ENCODE measurements at regions not wholly inside any gene's neighbourhood (a gene's known extent, or its start where the extent isn't known, plus 50 kb on each side); places are given as distances from the start of the nearest gene placed in this dataset.

DNA sequence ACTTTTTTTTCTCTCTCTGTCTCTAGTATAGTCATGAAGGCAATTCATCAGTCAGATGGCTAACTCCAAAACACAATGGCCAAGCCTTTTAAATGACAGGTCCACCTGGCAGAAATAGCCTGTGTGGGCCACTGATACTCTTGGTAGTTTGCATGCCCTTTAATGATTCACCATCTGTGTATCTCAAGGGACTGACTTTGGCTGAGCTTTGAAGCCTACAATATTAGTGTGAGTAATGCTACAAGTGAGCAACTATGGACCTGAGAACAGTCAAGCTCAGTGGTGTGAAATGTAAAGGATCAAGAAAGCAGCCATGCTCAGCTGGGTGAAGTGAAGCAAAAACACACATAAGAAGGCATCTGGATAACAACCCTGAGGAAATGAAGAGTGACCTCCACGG, 506.9 kb downstream of the TLE1 start:
- TF ChIP-seq, protein P1, sequence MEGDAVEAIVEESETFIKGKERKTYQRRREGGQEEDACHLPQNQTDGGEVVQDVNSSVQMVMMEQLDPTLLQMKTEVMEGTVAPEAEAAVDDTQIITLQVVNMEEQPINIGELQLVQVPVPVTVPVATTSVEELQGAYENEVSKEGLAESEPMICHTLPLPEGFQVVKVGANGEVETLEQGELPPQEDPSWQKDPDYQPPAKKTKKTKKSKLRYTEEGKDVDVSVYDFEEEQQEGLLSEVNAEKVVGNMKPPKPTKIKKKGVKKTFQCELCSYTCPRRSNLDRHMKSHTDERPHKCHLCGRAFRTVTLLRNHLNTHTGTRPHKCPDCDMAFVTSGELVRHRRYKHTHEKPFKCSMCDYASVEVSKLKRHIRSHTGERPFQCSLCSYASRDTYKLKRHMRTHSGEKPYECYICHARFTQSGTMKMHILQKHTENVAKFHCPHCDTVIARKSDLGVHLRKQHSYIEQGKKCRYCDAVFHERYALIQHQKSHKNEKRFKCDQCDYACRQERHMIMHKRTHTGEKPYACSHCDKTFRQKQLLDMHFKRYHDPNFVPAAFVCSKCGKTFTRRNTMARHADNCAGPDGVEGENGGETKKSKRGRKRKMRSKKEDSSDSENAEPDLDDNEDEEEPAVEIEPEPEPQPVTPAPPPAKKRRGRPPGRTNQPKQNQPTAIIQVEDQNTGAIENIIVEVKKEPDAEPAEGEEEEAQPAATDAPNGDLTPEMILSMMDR (conservative IDR thresholded peaks at IDR 0.05; ENCODE audit: low read length) = no peak
- TF ChIP-seq EZH2phosphoT487 (IDR thresholded peaks at IDR 0.05; ENCODE audit: borderline replicate concordance) = no peak

All from Loucy (cell line).